Thymus (tissue), 11 donors: ENCODE measurements at regions not wholly inside any gene's neighbourhood (a gene's known extent, or its start where the extent isn't known, plus 50 kb on each side); places are given as distances from the start of the nearest gene placed in this dataset.

Source experiments
- DNase-seq, 9 donors: peaks; one replicate each; pipeline ENCODE4 v3.0.0-alpha.2; 2013; ENCODE audit warnings: low spot score in 9 of 9, low read depth in 6 of 9, missing footprints in 1 of 9
- H3K27ac ChIP-seq, 2 donors: one replicate each; pipeline ENCODE4 v1.5.1; 2013; ENCODE audit warnings: control low read depth in 1 of 2, low read depth in 1 of 2, low read length in 1 of 2, mild to moderate bottlenecking in 1 of 2, moderate library complexity in 1 of 2
- H3K27me3 ChIP-seq, 2 donors: one replicate each; pipeline ENCODE4 v1.5.1; 2013; ENCODE audit warnings: low read length in 1 of 2; ENCODE audit not compliant: control insufficient read depth in 2 of 2, insufficient read depth in 1 of 2
- H3K36me3 ChIP-seq, 2 donors: one replicate each; pipeline ENCODE4 v1.5.1; 2013; ENCODE audit warnings: low read length in 1 of 2, mild to moderate bottlenecking in 1 of 2, moderate library complexity in 1 of 2; ENCODE audit not compliant: control insufficient read depth in 2 of 2, insufficient read depth in 2 of 2
- H3K4me1 ChIP-seq, 2 donors: one replicate each; pipeline ENCODE4 v1.5.1; 2013; ENCODE audit warnings: low read length in 2 of 2; ENCODE audit not compliant: control insufficient read depth in 2 of 2, insufficient read depth in 2 of 2
- H3K4me3 ChIP-seq, 2 donors: one replicate each; pipeline ENCODE4 v1.5.1; 2013; ENCODE audit warnings: low read length in 2 of 2, control low read depth in 1 of 2, mild to moderate bottlenecking in 1 of 2
- H3K9me3 ChIP-seq, 2 donors: one replicate each; pipeline ENCODE4 v1.5.1; 2013; ENCODE audit warnings: low read length in 1 of 2, mild to moderate bottlenecking in 1 of 2; ENCODE audit not compliant: control insufficient read depth in 2 of 2, insufficient read depth in 1 of 2
- WGBS: extraction: QIAGEN DNeasy Blood & Tissue Kit; methylation state at CpG from one replicate; pipeline ENCODE4 v1.1.7; 2013; 5-methylcytosine and 5-hydroxymethylcytosine counted together
- donor health status: healthy.

GRCh38 chr5:96140084-96140483 is 178.4 kb upstream of the ELL2 start:
- H3K4me3 ChIP-seq, result no peak overlapping the region
- no peaks in the 10 kb centered on the region for H3K4me1 ChIP-seq
- WGBS, result 97% methylated on average over 1 of the region's 1 CpG
- no peaks in the 10 kb centered on the region for H3K36me3 ChIP-seq
- no peak overlapping the region for H3K27ac ChIP-seq
- H3K27me3 ChIP-seq, result no peaks in the 10 kb centered on the region
- no peak for DNase-seq
- H3K9me3 ChIP-seq, result no peaks in the 10 kb centered on the region

GRCh38 chr5:96134886-96135285 is 173.2 kb upstream of the ELL2 start:
- 94% methylated on average over 3 of the region's 3 CpGs for WGBS
- Histone ChIP-seq H3K4me1 (no peaks in the 10 kb centered on the region), H3K9me3 (no peaks in the 10 kb centered on the region), H3K4me3 (no peak overlapping the region), H3K27ac (no peak overlapping the region), H3K27me3 (no peaks in the 10 kb centered on the region), H3K36me3 (no peaks in the 10 kb centered on the region)
- DNase-seq, result no peak

DNA sequence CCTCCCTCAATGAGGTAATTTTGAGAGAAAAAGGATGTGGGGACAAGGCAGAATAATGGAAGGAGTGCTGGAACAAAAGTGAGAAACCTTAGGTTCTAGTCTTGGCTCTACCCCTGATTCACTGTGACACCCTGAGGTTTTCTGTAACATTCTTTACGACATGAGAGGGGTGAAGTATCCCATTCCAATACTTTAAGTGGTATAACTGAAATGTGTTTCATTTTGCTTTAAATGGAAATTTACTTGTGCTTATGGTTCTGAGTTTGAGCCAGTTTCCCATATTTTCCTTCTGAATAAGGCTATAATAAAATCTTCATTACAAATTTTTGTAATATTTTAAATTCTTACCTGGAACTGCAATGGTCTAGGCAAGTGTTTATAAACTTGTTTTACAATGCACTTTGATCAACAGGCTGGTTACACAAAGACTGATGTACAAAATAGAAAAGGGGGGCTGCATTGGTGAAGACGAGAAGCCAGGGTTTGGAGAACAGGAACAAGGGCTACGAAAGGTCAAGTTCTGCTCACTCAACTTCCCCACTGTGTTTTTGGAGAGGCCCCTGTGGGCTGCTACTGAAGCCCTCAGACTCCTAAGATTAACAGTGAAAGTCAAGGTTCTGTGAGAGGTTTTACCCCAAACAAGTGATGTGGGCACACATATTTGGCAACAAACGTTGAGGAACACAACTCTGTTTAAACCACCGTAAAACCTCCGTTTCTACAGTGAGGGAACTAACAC is 171.9 kb upstream of the ELL2 start:
- Histone ChIP-seq H3K9me3 (no peaks in the 10 kb centered on the region), H3K4me3 (no peak overlapping the region), H3K4me1 (no peaks in the 10 kb centered on the region), H3K36me3 (no peaks in the 10 kb centered on the region), H3K27ac (no peak overlapping the region), H3K27me3 (no peaks in the 10 kb centered on the region)
- WGBS, result 91% methylated on average over 6 of the region's 6 CpGs
- no peak for DNase-seq

DNA sequence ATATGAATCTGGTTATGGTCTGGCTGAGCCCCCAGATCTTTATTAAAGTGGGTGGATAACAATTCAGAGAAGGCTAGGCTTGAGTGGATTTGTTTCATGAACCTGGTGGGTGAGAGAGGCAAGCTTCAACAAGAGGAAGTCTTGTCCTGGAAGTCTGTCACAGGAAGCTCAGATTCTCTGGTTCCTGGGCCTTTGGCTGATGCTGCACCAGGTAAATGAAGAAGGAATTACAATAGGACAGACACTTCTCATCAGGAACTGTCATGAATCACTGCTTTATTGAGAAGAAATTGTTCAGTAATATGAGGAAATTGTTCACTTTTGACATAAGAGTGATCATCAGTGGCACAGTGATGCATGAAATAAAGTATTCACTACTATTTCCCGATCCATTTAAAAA is 167.6 kb upstream of the ELL2 start:
- Histone ChIP-seq H3K9me3 (no peaks in the 10 kb centered on the region), H3K4me1 (no peaks in the 10 kb centered on the region), H3K4me3 (no peak overlapping the region), H3K27me3 (no peaks in the 10 kb centered on the region), H3K27ac (no peak overlapping the region), H3K36me3 (no peaks in the 10 kb centered on the region)
- DNase-seq, result no peak
- 95% methylated on average over 1 of the region's 1 CpG for WGBS

- no peaks in the 10 kb centered on the region for H3K36me3 ChIP-seq
- H3K4me1 ChIP-seq, result no peaks in the 10 kb centered on the region
- DNase-seq, result no peak
- no peak overlapping the region for H3K4me3 ChIP-seq
- H3K9me3 ChIP-seq, result no peaks in the 10 kb centered on the region
- no peak overlapping the region for H3K27ac ChIP-seq
- no peaks in the 10 kb centered on the region for H3K27me3 ChIP-seq
- WGBS, result 93% methylated on average over 6 of the region's 6 CpGs
Observed at GRCh38 chr5:96128204-96128864, 166.7 kb upstream of the ELL2 start.

- no peaks in the 10 kb centered on the region for H3K27me3 ChIP-seq
- no peaks in the 10 kb centered on the region for H3K36me3 ChIP-seq
- H3K9me3 ChIP-seq, result no peaks in the 10 kb centered on the region
- H3K27ac ChIP-seq, result no peak overlapping the region
- H3K4me3 ChIP-seq, result no peak overlapping the region
- H3K4me1 ChIP-seq, result no peaks in the 10 kb centered on the region
- WGBS, result 92% methylated on average over 2 of the region's 2 CpGs
- no peak for DNase-seq
Observed at GRCh38 chr5:96127538-96127937, 165.9 kb upstream of the ELL2 start.

GRCh38 chr5:96125231-96125891 is 163.7 kb upstream of the ELL2 start:
- Histone ChIP-seq H3K27ac (no peak overlapping the region), H3K27me3 (no peaks in the 10 kb centered on the region), H3K36me3 (no peaks in the 10 kb centered on the region), H3K4me1 (no peaks in the 10 kb centered on the region), H3K4me3 (no peak overlapping the region), H3K9me3 (no peaks in the 10 kb centered on the region)
- WGBS, result 86% methylated on average over 5 of the region's 5 CpGs
- DNase-seq, result no peak

DNA sequence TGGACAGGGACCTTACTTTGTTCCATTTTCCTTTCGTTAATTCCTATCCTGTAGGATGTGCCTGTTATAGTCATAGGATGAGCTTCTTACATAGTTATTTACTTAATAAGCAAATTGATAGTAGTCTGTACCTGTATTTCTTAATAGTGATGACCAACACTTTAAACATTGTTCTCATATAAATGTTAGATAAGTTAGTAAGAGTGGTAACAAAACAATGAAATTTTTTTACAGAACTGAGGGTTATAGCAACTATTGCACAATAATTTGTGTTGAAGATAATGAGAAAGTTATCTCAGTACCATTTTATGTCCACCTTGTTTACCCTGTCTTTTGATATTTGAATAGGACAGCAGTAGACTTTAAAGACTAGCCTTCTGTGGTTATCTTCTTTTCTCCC is 162.9 kb upstream of the ELL2 start:
- no peak for DNase-seq
- Histone ChIP-seq H3K27ac (no peak overlapping the region), H3K4me3 (no peak overlapping the region), H3K4me1 (no peaks in the 10 kb centered on the region), H3K9me3 (no peaks in the 10 kb centered on the region), H3K27me3 (no peaks in the 10 kb centered on the region), H3K36me3 (no peaks in the 10 kb centered on the region)
- 97% methylated on average over 1 of the region's 1 CpG for WGBS

DNA sequence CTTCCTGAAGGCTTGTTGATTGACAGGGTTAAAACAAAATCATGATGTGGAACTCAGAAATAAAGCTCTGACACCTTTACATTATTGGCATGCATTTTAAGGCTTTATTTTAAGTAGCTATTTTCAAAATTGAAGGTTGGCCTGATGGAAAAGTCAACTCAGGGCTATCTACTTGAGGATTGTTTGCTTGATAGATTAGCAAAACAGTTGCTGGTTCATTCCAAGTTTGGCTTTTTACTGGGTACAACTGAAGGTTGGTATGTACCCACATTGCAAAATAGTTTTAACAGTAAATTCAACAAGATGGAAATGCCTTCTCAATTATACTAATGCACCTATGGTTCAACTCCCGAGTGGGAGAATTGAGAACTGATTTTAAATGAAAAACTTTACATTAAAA is 161.8 kb upstream of the ELL2 start:
- H3K4me1 ChIP-seq, result no peaks in the 10 kb centered on the region
- no peaks in the 10 kb centered on the region for H3K36me3 ChIP-seq
- H3K4me3 ChIP-seq, result no peak overlapping the region
- no peaks in the 10 kb centered on the region for H3K27me3 ChIP-seq
- DNase-seq, result no peak
- 89% methylated on average over 1 of the region's 1 CpG for WGBS
- H3K9me3 ChIP-seq, result no peaks in the 10 kb centered on the region
- no peak overlapping the region for H3K27ac ChIP-seq
